PC-9 (cell line): ENCODE measurements at regions not wholly inside any gene's neighbourhood (a gene's known extent, or its start where the extent isn't known, plus 50 kb on each side); places are given as distances from the start of the nearest gene placed in this dataset.

Source experiments
- EZH2 ChIP-seq: fragments of 200-600 bp; sonication (generic); IDR thresholded peaks from 2 replicates; pipeline ENCODE4 v1.8.0; 2017; ENCODE audit warnings: antibody characterized with exemption, low read depth
- TF ChIP-seq, protein P1 (sequence below): fragments of 200-600 bp; sonication (generic); conservative IDR thresholded peaks from 2 replicates; pipeline ENCODE4 v1.6.1; 2017; ENCODE audit warnings: mixed run types, antibody characterized with exemption, mild to moderate bottlenecking, moderate library complexity

DNA sequence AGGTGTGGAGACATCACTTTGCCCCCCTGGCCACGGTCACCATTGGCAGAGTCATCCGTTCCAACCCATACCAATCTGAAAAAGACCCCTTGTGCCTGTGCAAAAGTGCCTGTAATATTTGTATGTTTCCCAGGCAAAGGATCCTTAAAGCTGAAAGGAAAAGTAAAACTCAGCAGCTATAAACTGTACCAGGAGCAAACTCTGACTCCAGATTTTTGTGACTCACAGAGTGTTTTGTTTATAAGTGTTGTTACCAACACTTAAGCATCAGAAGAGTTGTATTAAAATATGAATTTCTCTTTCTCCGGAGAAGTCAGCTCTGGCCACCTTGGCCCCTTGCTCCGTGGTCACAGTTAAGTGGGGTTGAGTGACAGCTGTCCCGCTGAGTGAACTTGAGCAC lies 75.9 kb downstream of the IRX6 start:
- TF ChIP-seq, protein P1, sequence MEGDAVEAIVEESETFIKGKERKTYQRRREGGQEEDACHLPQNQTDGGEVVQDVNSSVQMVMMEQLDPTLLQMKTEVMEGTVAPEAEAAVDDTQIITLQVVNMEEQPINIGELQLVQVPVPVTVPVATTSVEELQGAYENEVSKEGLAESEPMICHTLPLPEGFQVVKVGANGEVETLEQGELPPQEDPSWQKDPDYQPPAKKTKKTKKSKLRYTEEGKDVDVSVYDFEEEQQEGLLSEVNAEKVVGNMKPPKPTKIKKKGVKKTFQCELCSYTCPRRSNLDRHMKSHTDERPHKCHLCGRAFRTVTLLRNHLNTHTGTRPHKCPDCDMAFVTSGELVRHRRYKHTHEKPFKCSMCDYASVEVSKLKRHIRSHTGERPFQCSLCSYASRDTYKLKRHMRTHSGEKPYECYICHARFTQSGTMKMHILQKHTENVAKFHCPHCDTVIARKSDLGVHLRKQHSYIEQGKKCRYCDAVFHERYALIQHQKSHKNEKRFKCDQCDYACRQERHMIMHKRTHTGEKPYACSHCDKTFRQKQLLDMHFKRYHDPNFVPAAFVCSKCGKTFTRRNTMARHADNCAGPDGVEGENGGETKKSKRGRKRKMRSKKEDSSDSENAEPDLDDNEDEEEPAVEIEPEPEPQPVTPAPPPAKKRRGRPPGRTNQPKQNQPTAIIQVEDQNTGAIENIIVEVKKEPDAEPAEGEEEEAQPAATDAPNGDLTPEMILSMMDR = no peak
- TF ChIP-seq EZH2 = no peak
